IPS-NIHi11 (cell line): ENCODE measurements at regions not wholly inside any gene's neighbourhood (a gene's known extent, or its start where the extent isn't known, plus 50 kb on each side); places are given as distances from the start of the nearest gene placed in this dataset.
"Not testable (repeated sequence)": the region's sequence is repeated elsewhere in the genome, so short reads cannot be mapped to it uniquely, and the experiment has no call there.

Experiments
- DNase-seq: peaks from one replicate; pipeline ENCODE4 v3.0.0; 2012; ENCODE audit warnings: mixed read lengths, low spot score

DNA sequence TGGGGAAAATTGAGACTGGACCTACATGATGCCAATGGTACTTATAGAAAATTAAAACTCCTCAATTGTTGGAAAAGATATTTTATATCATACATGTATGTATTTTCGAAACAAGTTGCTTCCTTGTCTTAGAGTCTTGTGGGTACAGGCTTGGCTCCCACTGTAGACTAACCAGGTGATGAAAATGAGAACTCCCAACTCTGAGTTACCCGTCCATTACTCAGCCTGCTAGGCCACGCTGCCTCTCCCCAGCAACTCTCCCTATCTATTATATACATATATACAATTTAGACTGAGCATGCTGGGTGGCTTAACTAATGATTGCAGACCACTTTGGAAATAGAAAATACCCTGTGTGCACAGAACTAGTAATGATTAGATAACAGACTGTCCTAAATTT, 628.7 kb downstream of the LMO4 start:
- DNase-seq, result no peak

DNA sequence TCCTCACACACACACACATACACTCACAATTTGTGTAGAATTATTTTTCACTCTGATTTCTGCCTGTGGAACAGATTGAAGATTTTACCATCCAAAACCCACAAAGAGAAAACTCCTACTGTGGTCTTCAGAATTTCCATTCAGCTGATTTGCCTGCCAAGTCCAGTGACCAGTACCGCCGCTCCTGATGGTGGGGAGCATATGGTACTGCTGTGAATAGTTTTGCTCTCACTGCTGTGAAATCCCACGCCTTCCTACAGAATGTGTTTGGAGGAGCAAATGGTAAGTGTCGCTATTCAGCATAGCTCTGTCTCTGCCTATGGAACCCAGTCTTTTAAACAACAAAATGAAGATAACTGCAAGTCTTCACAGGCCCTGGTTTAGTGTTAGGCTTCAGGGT, 629.5 kb downstream of the LMO4 start:
- no peak for DNase-seq

DNA sequence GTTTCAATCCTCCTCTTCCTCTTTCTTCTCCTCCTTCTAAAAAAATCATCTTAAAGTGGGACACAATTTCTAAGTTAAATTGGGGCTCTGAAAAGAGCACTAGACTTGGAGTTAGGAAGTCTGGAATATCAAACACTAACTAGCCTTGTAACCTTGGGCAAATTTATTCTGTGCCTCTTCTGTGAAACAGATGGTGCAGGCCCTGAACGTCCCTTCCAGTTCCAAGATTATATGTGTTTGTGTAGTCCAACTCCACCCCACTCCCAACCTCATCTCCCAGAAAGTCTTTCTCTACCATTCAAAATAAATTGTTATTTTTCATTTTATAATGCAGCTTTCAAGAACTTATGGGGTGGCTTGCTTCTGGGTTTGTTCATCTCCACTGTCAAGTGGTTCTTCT, 630.0 kb downstream of the LMO4 start:
- DNase-seq, result no peak

DNA sequence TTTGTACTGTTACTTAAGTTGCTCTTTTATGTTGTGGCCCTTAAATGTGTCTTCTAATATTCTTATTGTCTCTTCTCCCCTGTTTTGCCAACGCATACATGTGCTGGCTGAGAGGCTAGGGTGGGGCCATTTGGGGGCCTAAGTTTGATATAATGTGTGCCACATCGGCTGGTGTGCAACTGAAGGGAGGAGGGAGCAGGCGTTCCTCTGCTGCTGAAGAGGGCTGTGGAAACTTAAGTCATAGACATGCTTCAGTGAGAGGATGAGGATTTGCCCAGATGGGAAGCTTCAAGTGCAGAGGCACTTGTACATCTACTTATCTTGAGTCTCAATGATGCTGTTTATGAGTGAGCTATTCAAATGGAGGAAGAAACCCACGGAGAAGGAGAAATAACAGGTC, 630.6 kb downstream of the LMO4 start:
- no peak for DNase-seq

DNA sequence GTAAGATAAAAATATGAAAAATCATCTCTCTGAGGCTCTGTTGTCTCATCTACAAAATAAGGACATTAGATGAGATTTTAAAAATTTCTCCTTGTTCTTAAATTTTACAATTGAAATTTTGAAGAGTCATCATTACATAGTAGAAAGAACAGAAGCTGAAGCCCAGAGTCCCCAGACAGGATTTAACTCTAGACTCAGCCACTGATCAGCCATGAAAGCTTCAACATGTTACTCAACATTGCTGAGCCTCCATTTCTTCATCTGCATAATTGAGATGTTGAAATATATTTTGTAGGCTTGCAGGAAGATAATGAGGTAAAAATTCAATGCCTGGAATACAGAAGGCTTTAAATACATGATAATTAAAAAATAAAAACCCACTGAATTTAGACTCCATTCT, 633.3 kb downstream of the LMO4 start:
- no peak for DNase-seq

DNA sequence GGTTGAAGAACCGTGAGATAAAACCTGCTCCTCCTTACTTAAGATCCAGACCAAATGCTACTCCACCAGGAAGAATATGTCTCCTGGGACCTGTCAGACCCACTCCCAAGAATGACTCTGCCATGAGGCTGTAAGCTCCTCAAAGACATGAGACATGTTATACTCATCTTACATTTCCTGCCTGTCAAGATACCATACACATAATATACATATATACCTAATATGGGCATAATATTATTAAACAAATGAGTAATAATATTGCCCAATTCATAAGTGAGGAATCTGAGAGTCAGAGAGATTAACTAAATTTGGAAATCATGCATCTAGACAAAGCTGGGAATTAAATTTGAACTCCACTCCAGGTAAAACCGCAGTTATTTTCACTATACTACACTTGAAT, 634.9 kb downstream of the LMO4 start:
- no peak for DNase-seq

DNA sequence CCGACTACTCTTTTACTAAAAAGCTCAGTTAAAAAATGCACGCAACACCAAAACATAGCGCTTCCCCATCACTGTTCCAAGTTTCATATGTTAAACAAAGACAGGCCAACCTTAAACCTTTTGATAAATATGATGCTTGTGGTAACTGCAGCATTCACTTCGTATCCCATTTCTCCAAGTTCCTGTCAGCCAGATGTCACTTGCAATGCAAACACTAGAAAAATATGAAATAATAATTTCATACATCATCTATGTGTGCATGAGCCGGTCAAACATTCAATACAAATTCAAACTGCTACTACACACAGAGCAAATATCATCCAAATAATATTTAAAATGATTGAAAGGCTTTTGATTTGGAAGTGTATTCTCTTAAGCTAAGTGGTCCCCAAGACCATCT, 636.5 kb downstream of the LMO4 start:
- DNase-seq, result no peak

DNA sequence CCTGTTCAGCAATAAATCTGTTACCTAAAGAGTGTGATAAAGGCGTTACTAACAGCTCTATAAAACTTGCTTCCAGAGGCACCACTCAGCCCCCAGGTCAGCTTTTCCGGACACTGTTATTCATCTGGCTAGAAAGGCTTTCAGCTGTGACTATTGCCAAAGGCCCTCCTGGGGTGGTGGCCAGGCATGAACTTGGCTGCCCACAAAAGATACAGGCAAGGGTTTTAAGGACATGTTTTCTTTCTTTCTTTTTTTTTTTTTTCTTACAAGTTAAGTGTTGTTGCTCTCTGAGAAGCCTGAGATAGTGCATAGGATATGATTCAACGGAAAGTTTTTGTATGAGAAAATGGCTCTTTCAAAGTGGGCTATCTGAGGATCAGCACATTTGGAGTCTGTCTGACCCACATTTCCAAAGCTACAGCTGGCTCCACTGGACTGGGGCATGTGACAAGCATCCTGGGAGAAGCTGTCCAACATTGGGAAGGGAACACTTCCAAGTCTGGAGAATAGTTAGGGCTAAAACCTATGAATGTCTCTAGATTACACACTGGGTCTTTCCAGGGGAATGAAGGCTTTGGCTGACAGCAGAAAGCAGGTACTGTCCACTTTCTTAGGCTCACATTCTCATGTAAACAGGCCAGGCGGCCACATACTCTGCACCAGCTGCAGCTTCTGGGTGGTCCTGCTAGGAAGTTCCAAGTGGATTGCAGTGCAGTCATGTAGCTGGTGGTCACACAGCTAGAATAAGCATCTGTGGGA, 639.7 kb downstream of the LMO4 start:
- DNase-seq, result peak; percentile 33

DNA sequence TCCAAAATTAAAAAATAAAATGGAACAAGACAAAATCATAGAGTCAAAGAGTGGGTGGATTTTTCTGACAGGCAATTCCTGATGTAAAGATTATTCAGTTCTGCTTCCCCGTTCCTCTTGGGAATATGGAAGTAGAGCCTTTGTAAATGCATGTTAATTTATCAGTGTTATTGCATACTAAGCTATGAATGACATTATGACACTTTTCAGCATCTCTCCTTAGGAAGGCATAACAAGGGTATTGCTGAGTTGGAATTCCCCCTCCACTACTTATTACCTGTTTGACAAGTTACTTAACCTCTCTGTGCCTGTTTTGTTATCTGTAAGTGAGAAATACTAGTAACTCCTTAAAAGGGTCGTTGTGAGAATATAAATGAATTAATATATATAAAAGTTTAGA, 640.4 kb downstream of the LMO4 start:
- DNase-seq, result no peak

DNA sequence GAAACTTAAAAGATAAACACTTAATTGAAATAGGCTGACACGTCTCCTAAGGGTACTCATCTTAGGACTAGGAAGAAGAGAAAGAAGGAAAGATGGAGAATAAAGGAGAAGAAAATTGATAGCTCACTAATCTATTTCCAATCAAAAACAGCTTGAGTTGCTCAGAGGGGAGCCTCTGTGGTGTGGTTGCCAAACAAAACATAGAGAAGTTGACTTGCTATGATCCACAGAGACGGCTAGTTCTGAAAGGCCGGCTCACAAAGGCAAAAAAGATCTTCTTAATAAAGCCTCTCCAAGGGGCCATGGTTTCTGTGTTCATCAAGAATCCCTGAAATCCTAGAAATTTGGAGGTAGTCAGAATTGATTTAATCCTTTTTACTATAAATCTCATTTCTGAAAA, 644.1 kb downstream of the LMO4 start:
- no peak for DNase-seq

DNA sequence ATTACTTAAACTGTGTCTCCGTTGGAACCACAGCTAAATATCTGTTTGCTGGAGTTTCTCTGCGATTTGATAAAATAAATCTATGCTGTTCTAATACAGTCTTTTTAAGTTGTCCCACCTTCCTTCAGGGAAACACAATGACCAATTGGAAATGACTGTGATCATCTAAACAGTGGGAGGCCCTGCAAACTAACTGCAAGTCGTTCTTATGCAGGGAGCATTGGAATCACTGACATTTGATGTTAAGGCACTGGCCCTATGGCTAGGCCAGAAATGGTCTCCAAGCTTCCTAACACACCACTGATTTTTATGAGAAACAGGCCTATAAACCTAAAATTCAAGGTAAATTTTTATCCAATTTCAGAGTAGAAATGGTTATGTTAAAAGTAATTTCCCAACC, 645.2 kb downstream of the LMO4 start:
- DNase-seq, result peak; percentile 22

DNA sequence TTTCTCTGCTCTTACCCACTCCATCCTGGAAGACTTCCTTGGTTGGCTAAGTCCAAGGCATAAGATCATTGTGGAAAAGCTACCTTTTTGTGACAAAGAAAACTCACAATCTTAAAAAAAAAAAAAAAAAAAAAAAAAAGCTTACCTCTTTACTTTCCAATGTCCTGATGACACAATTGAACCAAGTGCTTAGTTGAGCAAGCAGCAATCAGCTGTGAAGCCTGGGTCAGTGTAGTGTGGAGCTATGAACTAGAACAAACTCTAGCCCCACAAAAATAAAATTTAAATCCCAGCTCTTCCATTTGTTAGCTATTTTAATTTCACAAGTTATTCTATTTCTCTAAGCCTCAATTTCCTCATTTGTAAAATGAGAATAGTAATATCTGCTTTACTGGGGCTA, 647.6 kb downstream of the LMO4 start:
- DNase-seq, result no peak

DNA sequence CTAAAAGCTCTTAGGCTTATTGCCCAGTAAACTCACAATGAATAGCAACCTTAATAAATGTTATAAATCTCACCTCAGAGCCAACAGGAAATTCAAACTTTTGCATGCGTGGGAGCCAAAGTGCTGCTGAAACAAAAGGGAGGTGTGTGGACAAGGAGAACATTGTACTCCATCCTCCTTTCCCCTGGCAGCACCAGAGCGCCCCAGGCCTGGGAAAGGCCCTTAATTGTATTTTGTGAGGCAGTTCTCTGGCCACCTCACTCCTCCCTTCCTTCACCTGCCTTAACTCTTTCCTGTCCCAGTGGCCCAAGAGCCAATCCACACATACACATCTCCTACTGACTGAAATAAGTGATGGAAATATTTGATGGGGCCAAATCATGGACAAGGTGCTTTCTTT, 648.5 kb downstream of the LMO4 start:
- peak; percentile 27 for DNase-seq

DNA sequence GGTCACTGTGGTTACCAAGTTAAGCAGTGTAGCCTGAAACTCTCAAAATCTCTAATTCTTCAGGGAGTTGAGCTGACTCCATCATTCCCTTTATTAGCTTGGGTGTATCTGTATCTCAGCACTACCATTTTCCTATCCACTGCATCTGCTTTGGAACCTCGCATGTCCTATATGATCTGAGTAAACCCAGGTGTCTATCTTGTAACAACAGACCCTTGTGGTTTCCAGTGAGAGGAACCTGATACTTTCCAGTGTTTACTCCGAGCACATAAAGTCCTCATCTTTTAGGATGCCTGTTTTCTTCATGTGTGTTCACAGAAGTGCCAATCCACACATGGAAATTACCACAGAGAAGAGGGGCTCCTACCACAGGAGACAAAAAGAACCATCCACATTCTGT, 650.4 kb downstream of the LMO4 start:
- DNase-seq, result no peak

DNA sequence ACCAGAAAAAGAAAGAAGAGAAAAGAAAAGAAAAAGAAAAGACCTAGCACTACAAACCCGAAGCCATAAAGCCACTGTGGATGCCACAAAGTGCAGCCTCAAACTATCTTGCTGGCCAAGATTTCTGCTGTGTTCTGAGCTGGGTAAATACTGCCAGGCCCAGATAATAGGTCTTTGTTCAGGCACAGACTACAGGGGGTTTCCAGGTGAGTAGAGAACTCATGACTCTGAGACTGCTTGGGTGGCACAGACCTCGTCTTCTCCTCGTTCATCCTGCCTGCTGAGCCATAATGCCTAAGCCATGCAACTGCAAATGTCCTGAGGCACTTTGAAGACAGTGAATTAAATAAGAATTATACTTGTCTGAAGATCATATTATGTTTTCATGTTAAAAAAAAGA, 651.8 kb downstream of the LMO4 start:
- DNase-seq, result no peak

DNA sequence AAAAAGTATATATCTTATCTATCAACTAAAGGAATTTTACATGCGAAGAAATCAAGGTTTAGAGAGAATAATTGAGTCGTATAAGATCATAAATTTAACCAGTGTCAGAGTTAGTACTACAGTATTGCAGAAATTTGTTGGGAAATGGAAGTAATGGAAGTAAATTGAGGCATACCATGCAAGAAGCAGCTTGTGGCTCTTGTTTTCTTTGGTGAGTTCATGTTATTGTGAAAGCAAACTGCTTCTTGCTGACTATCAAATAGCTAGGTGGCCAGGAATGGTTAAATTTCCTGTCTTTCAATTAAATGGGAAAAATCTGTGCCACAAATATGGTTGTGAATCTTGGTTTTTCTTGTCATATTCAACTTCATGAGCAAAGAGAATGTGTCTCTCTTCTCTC, 652.7 kb downstream of the LMO4 start:
- DNase-seq, result no peak

DNA sequence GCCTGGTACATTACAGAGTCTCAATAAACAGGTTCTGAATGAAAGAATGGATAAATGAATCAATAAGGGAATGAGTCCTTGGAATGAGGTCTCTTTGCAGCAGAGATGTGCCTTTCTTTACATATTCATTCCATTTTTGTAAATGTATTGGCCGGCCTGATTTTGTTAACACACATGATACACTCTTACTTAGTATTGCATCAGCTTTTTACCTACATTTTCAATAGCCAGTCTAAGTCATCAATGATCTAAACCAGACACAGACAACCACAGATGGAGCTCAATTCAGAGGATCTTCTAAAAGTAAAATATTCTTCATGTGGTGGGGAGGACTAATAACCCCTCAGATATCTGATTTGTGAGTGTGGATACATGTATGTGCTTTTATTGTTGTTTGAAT, 653.1 kb downstream of the LMO4 start:
- no peak for DNase-seq

DNA sequence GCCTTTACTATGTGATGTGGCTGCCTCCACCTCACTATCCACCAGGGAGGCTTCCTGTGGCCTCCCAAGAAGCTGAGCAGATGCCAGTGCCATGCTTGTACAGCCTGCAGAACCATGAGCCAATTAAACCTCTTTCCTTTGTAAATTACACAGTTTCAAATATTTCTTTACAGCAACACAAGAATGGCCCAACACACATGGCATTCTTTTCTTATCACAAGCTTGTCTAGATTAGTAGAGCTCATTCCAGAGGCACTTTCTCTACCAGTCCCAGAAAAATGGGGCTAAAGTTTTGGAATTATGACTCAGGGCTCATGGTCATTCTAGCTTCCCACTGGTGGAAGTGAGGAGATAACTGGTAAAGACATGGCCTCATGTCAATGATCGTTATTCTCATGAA, 655.2 kb downstream of the LMO4 start:
- no peak for DNase-seq

DNA sequence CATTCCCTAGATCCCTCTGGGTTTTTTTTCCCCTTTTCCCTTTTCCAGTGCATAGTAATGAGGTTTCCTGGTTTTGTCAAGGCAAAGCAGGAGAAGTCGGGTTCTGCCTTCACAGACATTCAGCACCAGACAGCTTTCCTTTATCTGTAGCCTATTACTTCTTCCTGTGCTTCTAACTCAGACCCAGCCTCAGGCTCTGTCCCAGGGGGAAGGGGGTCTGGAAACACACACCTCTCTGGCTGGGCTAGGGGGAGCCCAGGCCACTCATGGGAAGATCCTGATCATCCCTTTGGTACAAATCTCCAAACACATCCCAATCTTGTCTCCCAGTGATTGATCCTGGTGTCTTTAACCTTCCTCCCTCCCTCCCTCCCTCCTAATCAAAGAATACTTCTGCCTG, 656.4 kb downstream of the LMO4 start:
- DNase-seq, result no peak

DNA sequence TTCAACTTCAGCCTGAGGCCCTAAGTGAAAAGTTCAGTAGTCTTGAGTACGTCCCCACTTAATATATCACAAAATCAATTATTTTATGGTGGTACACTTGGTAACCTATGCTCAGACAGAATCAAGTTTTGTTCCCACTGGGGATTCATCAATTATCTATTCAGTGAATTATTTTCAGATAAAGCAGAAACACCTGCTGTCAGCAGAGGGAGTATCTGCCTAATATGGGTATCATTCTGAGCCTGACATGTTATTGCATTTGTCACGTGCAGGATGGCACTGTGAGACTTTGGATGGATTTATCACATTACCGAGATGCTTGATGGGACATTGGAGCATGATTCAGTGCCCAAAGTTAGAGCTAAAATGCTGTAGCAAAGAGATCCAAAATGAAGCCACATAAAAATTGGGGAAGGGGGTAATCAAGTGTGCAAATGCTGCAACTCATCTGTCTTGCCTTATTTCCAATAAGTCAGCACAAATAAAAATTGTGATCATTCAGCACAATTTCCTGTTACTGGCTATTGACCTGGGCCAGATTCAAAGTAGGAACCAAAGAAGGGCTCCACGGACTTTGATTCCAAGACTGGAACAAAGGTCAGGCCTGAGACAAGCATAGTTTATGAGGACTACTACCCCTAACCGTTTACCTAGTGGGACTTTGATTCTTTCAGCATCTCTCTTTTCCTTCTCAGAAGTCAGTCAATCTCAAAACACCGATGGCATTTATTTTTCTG, 657.6 kb downstream of the LMO4 start:
- no peak for DNase-seq

DNA sequence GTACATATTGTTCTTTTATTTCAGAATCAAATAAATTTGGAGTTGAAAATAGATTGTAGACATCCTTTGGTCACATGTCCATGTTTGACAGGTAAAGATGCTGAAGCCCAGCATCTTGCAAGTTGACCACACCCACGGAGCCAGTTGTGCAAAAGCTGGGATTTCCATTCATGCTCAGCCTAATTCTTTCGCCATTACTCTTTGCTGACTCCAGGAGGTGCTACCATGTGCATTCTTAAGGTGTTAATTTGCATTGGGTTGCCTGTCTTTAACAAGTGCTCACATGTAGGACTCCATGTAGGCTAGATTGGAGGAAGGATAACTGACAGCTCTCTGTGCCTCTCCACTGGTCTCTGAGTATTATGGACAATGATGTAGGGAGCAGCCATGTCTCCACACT, 660.7 kb downstream of the LMO4 start:
- DNase-seq, result no peak

DNA sequence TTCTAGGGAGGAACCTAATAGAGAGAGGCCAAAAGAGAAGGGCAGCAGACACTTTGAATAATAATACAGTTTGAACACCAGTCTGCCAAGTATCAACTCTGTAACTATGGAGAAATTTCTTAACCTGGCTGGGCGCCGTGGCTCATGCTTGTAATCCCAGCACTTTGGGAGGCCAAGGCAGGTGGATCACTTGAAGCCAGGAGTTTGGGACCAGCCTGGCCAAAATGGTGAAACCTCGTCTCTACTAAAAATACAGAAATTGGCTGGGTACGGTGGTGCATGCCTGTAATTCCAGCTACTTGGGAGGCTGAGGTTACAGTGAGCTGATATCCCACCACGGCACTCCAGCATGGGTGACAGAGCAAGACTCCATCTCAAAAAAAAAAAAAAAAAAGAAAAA, 663.9 kb downstream of the LMO4 start:
- not testable (repeated sequence) for DNase-seq

DNA sequence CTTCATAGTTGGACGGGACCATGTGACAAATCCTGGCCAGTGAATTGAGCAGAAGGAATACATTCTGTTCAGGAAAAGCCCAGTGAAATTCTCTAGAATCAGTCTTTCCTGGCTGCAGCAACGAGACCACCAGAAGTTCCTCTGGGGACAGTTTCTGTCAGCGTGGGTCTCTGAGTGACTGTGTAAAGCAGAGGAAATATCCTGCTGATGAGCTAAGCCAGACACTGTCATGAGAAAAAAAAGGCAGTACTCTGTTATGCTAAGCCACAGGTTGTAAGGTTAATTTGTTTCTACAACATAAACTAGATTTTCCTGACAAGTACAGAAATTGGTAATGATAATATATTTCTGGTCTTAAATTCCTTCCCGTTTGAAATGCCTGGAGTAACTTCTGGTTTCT, 664.4 kb downstream of the LMO4 start:
- no peak for DNase-seq

DNA sequence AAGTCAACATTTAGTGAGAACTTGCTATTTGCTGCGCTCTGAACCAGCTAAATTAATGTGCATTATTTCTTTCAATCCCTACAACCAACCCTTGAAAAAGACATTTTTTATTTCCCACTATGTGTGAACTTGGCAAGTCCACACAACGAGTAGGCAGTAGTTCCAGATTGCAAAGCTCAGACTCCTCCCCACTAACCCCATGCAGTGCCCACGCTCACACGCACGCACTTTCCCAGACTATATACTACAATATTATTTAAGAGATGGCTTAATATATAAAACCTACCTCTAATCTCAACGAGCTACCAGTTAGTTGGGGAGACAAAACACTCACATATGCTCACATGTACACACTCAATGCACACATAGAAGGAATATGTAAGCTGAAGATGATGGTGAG, 671.2 kb downstream of the LMO4 start:
- DNase-seq, result no peak
